DOHH2 (cell line): ENCODE measurements at regions not wholly inside any gene's neighbourhood (a gene's known extent, or its start where the extent isn't known, plus 50 kb on each side); places are given as distances from the start of the nearest gene placed in this dataset.

ENCODE experiments used
- EZH2phosphoT487 ChIP-seq: fragments of 200-600 bp; sonication (generic); IDR thresholded peaks from 2 replicates; pipeline ENCODE4 v1.6.1; 2017; ENCODE audit warnings: borderline replicate concordance, mild to moderate bottlenecking, antibody characterized with exemption, low read length, moderate library complexity, mixed read lengths
- TF ChIP-seq, protein P1 (sequence below): fragments of 200-600 bp; sonication (generic); IDR thresholded peaks from one replicate; pipeline ENCODE4 v1.5.1; 2014; ENCODE audit warnings: antibody characterized with exemption, mild to moderate bottlenecking, low read depth, low read length; ENCODE audit not compliant: poor library complexity, severe bottlenecking

DNA sequence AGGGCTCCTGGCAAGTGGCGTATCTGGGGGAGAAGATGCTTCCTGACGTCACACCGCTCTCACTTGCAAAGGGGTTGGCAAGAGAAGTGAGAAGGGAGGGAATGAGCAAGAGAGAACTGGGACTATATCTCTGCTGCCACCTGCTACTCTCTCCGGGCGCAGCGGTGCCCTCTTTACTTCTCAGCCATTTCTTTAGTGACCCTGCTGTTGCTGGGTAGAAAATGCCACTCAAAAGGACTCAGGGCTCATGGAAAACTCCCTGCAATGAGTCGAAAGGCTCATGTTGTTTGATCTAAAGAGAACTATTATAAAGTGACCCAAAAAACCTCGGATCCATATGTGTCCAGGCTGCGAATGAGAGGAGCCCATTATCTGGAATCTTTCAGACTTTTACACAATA is 401.8 kb downstream of the SAMD5 start:
- TF ChIP-seq, protein P1, sequence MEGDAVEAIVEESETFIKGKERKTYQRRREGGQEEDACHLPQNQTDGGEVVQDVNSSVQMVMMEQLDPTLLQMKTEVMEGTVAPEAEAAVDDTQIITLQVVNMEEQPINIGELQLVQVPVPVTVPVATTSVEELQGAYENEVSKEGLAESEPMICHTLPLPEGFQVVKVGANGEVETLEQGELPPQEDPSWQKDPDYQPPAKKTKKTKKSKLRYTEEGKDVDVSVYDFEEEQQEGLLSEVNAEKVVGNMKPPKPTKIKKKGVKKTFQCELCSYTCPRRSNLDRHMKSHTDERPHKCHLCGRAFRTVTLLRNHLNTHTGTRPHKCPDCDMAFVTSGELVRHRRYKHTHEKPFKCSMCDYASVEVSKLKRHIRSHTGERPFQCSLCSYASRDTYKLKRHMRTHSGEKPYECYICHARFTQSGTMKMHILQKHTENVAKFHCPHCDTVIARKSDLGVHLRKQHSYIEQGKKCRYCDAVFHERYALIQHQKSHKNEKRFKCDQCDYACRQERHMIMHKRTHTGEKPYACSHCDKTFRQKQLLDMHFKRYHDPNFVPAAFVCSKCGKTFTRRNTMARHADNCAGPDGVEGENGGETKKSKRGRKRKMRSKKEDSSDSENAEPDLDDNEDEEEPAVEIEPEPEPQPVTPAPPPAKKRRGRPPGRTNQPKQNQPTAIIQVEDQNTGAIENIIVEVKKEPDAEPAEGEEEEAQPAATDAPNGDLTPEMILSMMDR = no peak
- no peak for TF ChIP-seq EZH2phosphoT487
